Inferior parietal cortex (tissue), 1 donor: ENCODE measurements at regions not wholly inside any gene's neighbourhood (a gene's known extent, or its start where the extent isn't known, plus 50 kb on each side); places are given as distances from the start of the nearest gene placed in this dataset.

Experiments
- DNase-seq: peaks from one replicate; pipeline ENCODE4 v3.0.0-alpha.2; 2016; ENCODE audit errors: extremely low spot score

- DNase-seq = no peak
Observed at GRCh38 chr2:152875701-152876695, 157.6 kb downstream of the ARL6IP6 start.

- no peak for DNase-seq
Observed at GRCh38 chr2:152874955-152875354, 156.5 kb downstream of the ARL6IP6 start.

- DNase-seq = no peak
Observed at GRCh38 chr2:152870239-152870638, 151.8 kb downstream of the ARL6IP6 start.

- no peak for DNase-seq
Observed at GRCh38 chr2:152867397-152867796, 149.0 kb downstream of the ARL6IP6 start.

- DNase-seq = no peak
Observed at GRCh38 chr2:152864601-152865149, 146.3 kb downstream of the ARL6IP6 start.

- DNase-seq = no peak
Observed at GRCh38 chr2:152863826-152864225, 145.4 kb downstream of the ARL6IP6 start.

GRCh38 chr2:152861349-152861942 lies 143.0 kb downstream of the ARL6IP6 start:
- DNase-seq = peak; percentile 11

- DNase-seq = no peak
Observed at GRCh38 chr2:152858594-152859265, 140.3 kb downstream of the ARL6IP6 start.

GRCh38 chr2:152846697-152847470 lies 128.5 kb downstream of the ARL6IP6 start:
- DNase-seq = no peak

GRCh38 chr2:152835674-152836073 lies 117.3 kb downstream of the ARL6IP6 start:
- no peak for DNase-seq

- DNase-seq = no peak
Observed at GRCh38 chr2:152827944-152828343, 109.5 kb downstream of the ARL6IP6 start.

GRCh38 chr2:152826581-152827279 lies 108.3 kb downstream of the ARL6IP6 start:
- no peak for DNase-seq

GRCh38 chr2:152825834-152826233 lies 107.4 kb downstream of the ARL6IP6 start:
- no peak for DNase-seq

GRCh38 chr2:152823905-152824304 lies 105.5 kb downstream of the ARL6IP6 start:
- DNase-seq = no peak

GRCh38 chr2:152822676-152823075 lies 104.3 kb downstream of the ARL6IP6 start:
- no peak for DNase-seq

GRCh38 chr2:152820048-152820447 lies 101.6 kb downstream of the ARL6IP6 start:
- DNase-seq = no peak

- no peak for DNase-seq
Observed at GRCh38 chr2:152815634-152816257, 97.3 kb downstream of the ARL6IP6 start.

GRCh38 chr2:152814475-152815030 lies 96.1 kb downstream of the ARL6IP6 start:
- no peak for DNase-seq

- no peak for DNase-seq
Observed at GRCh38 chr2:152813351-152813750, 94.9 kb downstream of the ARL6IP6 start.
